Common myeloid progenitor, CD34-positive (primary cell): ENCODE measurements at regions not wholly inside any gene's neighbourhood (a gene's known extent, or its start where the extent isn't known, plus 50 kb on each side); places are given as distances from the start of the nearest gene placed in this dataset.

Experiments
- CTCF ChIA-PET: fragments of 350-600 bp; sonication (Branson Sonifier 250); formaldehyde crosslinking; loops from one replicate; lab custom pipeline; 2021; ENCODE audit warnings: antibody characterized with exemption; lab: Charles Lee
- POLR2A ChIA-PET: fragments of 350-600 bp; sonication (Branson Sonifier 250); formaldehyde crosslinking; loops from one replicate; lab custom pipeline; 2021; ENCODE audit warnings: antibody characterized with exemption; lab: Charles Lee
- DNase-seq, 3 donors: peaks; one replicate each; pipeline versions ENCODE4 v3.0.0 to v3.0.0-alpha.2; 2013
- H3K27ac ChIP-seq, 2 experiments: 1 replicate in 1 of 2; 2 replicates in 1 of 2; pipeline ENCODE4 v1.7.0; 2013; ENCODE audit warnings: inconsistent platforms in 2 of 2, low read length in 2 of 2, mild to moderate bottlenecking in 2 of 2, low read depth in 1 of 2, moderate library complexity in 1 of 2; ENCODE audit not compliant: severe bottlenecking in 2 of 2, insufficient read depth in 1 of 2, poor library complexity in 1 of 2
- H3K27me3 ChIP-seq, 5 experiments: replicated peaks in 2 of 5; 1 replicate in 3 of 5; 2 replicates in 2 of 5; pipeline versions ENCODE4 v1.6.1 to v1.7.0; 2013; ENCODE audit warnings: low read length in 4 of 5, mild to moderate bottlenecking in 2 of 5, moderate library complexity in 2 of 5, inconsistent platforms in 1 of 5; ENCODE audit not compliant: insufficient read depth in 5 of 5, control insufficient read depth in 4 of 5
- H3K36me3 ChIP-seq, 4 experiments: 1 replicate in 2 of 4; 2 replicates in 2 of 4; pipeline versions ENCODE4 v1.6.1 to v1.7.0; 2013; ENCODE audit warnings: low read length in 3 of 4, control low read depth in 1 of 4, mild to moderate bottlenecking in 1 of 4; ENCODE audit not compliant: control insufficient read depth in 4 of 4, insufficient read depth in 4 of 4
- H3K4me1 ChIP-seq, 4 experiments: 1 replicate in 3 of 4; 2 replicates in 1 of 4; pipeline versions ENCODE4 v1.6.1 to v1.7.1; 2013; ENCODE audit warnings: low read length in 3 of 4, mild to moderate bottlenecking in 3 of 4, control low read depth in 1 of 4, inconsistent platforms in 1 of 4, moderate library complexity in 1 of 4; ENCODE audit not compliant: control insufficient read depth in 4 of 4, insufficient read depth in 4 of 4; ENCODE audit errors: control extremely low read depth in 1 of 4
- H3K4me3 ChIP-seq, 7 experiments: 1 replicate in 4 of 7; 2 replicates in 3 of 7; pipeline versions ENCODE4 v1.5.1 to v1.7.0; 2013; ENCODE audit warnings: mild to moderate bottlenecking in 7 of 7, low read length in 6 of 7, moderate library complexity in 6 of 7, inconsistent platforms in 2 of 7, low read depth in 2 of 7, control low read depth in 1 of 7; ENCODE audit not compliant: insufficient read depth in 4 of 7, control insufficient read depth in 1 of 7; ENCODE audit errors: extremely low read depth in 1 of 7
- H3K9me3 ChIP-seq, 5 experiments: 1 replicate in 4 of 5; 2 replicates in 1 of 5; pipeline versions ENCODE4 v1.6.1 to v1.7.1; 2013; ENCODE audit warnings: low read length in 4 of 5, mild to moderate bottlenecking in 2 of 5, inconsistent platforms in 1 of 5, low read depth in 1 of 5, moderate library complexity in 1 of 5; ENCODE audit not compliant: control insufficient read depth in 4 of 5, insufficient read depth in 2 of 5; ENCODE audit errors: control extremely low read depth in 1 of 5
- WGBS: methylation state at CpG from one replicate; pipeline ENCODE4 v1.1.5; 2013; ENCODE audit not compliant: insufficient coverage; 5-methylcytosine and 5-hydroxymethylcytosine counted together

DNA sequence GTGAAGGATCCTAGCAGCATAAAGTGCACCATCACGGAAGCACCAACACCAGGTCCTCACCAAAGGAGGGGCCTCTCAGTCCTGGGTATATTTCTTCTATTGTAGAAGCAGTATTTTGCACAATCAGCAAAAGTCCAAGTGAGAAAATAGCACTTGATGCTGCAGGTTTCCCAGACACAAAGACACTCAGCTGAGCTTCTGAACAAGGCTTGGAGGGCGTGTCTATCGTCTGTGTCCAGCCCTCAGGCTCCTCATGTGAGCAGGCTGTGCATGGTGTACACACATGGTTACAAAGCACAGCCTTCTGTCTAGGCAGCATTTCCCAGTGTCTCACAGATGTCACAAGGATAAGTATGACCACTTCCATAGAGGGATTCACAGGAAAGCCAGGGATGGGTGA, 98.3 kb upstream of the SPATA12 start:
- DNase-seq: no peak
- POLR2A ChIA-PET: no interaction called here
- H3K9me3 ChIP-seq: peaks cover 0 to 2% (median 0%) of the 10 kb centered on the region in 5 experiments
- no peaks in the 10 kb centered on the region for H3K4me1 ChIP-seq
- CTCF ChIA-PET: interaction anchor here (1.0 to 2.9 kb wide), 4 partner anchors 10 to 26 kb away, joined by 3 to 12 read pairs (median 4); no protein-coding TSS in a partner anchor
- no peak overlapping the region for H3K4me3 ChIP-seq
- no peaks in the 10 kb centered on the region for H3K36me3 ChIP-seq
- H3K27me3 ChIP-seq: no peaks in the 10 kb centered on the region
- H3K27ac ChIP-seq: no peak overlapping the region
- 100% methylated on average over 3 of the region's 3 CpGs for WGBS

GRCh38 chr3:56960234-56960917, 100.1 kb upstream of the SPATA12 start:
- H3K4me3 ChIP-seq: no peak overlapping the region
- POLR2A ChIA-PET: no interaction called here
- DNase-seq: no peak
- H3K27ac ChIP-seq: no peak overlapping the region
- H3K36me3 ChIP-seq: no peaks in the 10 kb centered on the region
- no peaks in the 10 kb centered on the region for H3K27me3 ChIP-seq
- peaks cover 0 to 2% (median 0%) of the 10 kb centered on the region in 5 experiments for H3K9me3 ChIP-seq
- WGBS: 100% methylated on average over 1 of the region's 6 CpGs
- H3K4me1 ChIP-seq: peaks cover 0 to 4% (median 0%) of the 10 kb centered on the region in 4 experiments
- CTCF ChIA-PET: interaction anchor here (1.0 to 2.9 kb wide), 4 partner anchors 20 to 160 kb away, joined by 3 to 12 read pairs (median 4); no protein-coding TSS in a partner anchor

DNA sequence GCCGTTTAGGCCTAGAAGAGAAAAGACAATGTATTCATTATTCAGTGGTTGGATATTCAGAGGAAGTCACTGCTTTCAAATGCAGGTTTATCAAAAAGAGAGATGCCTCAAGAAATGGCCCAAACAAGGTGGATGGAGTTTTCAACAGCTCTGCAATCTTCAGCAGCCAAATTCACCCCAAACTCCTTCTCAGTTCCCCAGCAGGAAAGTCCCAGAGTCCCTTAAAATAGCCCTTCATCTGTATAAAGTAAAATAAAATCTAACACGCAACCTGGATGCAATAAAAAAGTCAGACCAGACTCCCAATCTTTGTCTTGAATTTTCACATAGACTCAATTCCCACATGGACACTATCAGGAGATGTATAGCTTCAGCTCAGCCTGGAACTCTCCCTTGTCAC, 101.6 kb upstream of the SPATA12 start:
- DNase-seq: no peak
- Histone ChIP-seq H3K27ac (no peak overlapping the region), H3K36me3 (no peaks in the 10 kb centered on the region), H3K4me1 (peaks cover 0 to 4% (median 0%) of the 10 kb centered on the region in 4 experiments), H3K9me3 (no peaks in the 10 kb centered on the region), H3K27me3 (no peaks in the 10 kb centered on the region), H3K4me3 (no peak overlapping the region)
- WGBS: 100% methylated on average over 1 of the region's 2 CpGs
- POLR2A ChIA-PET: no interaction called here
- CTCF ChIA-PET: interaction anchor here (1.2 to 1.5 kb wide), 2 partner anchors 15 to 98 kb away, joined by 3 read pairs; no protein-coding TSS in a partner anchor

GRCh38 chr3:56957522-56957921, 102.9 kb upstream of the SPATA12 start:
- H3K9me3 ChIP-seq: no peaks in the 10 kb centered on the region
- 100% methylated on average over 1 of the region's 2 CpGs for WGBS

DNA sequence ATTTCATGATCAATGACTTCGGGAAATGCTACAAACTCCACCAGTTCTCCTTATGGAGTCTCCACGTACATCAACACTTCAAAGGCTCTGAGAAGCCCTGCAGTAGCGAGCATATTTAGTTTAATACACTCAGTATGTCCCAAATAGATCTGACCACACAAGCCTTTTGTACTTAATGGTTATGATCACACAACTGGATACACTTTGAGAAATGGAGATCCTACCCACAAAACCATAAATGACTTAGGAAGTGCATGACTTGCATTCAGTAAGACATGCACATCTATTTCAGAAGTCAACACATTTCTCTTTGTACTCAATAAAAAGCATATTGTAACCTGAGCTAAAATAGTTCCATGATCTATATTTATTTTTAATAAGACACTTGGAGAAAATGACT, 103.6 kb upstream of the SPATA12 start:
- ChIA-PET POLR2A (no interaction called here), CTCF (no interaction called here)
- H3K4me3 ChIP-seq: no peak overlapping the region
- DNase-seq: no peak
- peaks cover 0 to 4% (median 0%) of the 10 kb centered on the region in 4 experiments for H3K4me1 ChIP-seq
- H3K27me3 ChIP-seq: no peaks in the 10 kb centered on the region
- H3K9me3 ChIP-seq: no peaks in the 10 kb centered on the region
- no peak overlapping the region for H3K27ac ChIP-seq
- H3K36me3 ChIP-seq: no peaks in the 10 kb centered on the region
- WGBS: 95% methylated on average over 3 of the region's 3 CpGs

More at GRCh38 chr3:56957522-56957921, 102.9 kb upstream of the SPATA12 start:
- Histone ChIP-seq H3K27ac (no peak overlapping the region), H3K36me3 (no peaks in the 10 kb centered on the region), H3K27me3 (no peaks in the 10 kb centered on the region), H3K4me1 (peaks cover 0 to 4% (median 0%) of the 10 kb centered on the region in 4 experiments), H3K4me3 (no peak overlapping the region)
- ChIA-PET CTCF (interaction anchor here (1.2 to 1.5 kb wide), 2 partner anchors 14 to 96 kb away, joined by 3 read pairs; no protein-coding TSS in a partner anchor), POLR2A (no interaction called here)
- no peak for DNase-seq

- H3K9me3 ChIP-seq: no peaks in the 10 kb centered on the region
- no peaks in the 10 kb centered on the region for H3K36me3 ChIP-seq
- H3K27me3 ChIP-seq: no peaks in the 10 kb centered on the region
- H3K4me3 ChIP-seq: no peak overlapping the region
- peaks cover 0 to 4% (median 0%) of the 10 kb centered on the region in 4 experiments for H3K4me1 ChIP-seq
- ChIA-PET CTCF (no interaction called here), POLR2A (no interaction called here)
- no peak overlapping the region for H3K27ac ChIP-seq
- WGBS: 83% methylated on average over 1 of the region's 5 CpGs
- DNase-seq: no peak
These were observed 104.9 kb upstream of the SPATA12 start for GRCh38 chr3:56955492-56956111.

DNA sequence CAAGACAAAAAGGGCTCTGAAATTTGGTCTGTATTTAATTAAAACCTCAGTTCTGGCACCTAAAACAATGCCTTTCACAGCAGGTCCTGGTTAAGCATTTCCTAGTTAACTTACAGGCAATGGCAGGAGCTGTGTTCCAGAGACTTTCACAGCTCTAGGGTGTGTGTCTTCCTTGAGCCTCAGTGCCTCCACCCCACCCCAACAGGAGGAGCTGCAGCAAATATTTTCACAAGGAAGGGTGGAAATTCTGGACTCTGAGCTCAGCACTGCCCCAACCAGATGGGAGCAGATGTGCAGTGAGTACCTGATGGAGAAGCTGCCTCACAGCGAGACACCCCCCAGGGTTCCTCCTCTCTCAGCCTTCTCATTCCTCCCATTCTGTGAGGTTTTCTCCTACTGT, 106.3 kb upstream of the SPATA12 start:
- Histone ChIP-seq H3K4me1 (peaks cover 0 to 4% (median 0%) of the 10 kb centered on the region in 4 experiments), H3K4me3 (no peak overlapping the region), H3K27me3 (no peaks in the 10 kb centered on the region), H3K36me3 (no peaks in the 10 kb centered on the region), H3K9me3 (no peaks in the 10 kb centered on the region), H3K27ac (no peak overlapping the region)
- no peak for DNase-seq
- 100% methylated on average over 1 of the region's 1 CpG for WGBS
- POLR2A ChIA-PET: no interaction called here
- CTCF ChIA-PET: interaction anchor here (1.0 to 1.4 kb wide), 3 partner anchors 11 to 76 kb away, joined by 3 to 5 read pairs (median 3); no protein-coding TSS in a partner anchor
